ENCODE measurements at regions not wholly inside any gene's neighbourhood (a gene's known extent, or its start where the extent isn't known, plus 50 kb on each side); places are given as distances from the start of the nearest gene placed in this dataset.

GRCh38 chr11:128397362-128397761 lies 190.0 kb downstream of the ETS1 start:
- no peak for TF ChIP-seq CTCF (IDR thresholded peaks at IDR 0.05; ENCODE audit: unreplicated experiment)
- Mint-ChIP-seq H3K4me3 (ENCODE audit: unreplicated experiment) (no peak overlapping the region), H3K27ac (ENCODE audit: low read depth, unreplicated experiment) (no peak overlapping the region), H3K4me1 (ENCODE audit: insufficient read depth, unreplicated experiment) (no peaks in the 10 kb centered on the region), H3K36me3 (ENCODE audit: insufficient read depth, unreplicated experiment) (no peaks in the 10 kb centered on the region), H3K27me3 (ENCODE audit: insufficient read depth, unreplicated experiment) (no peaks in the 10 kb centered on the region), H3K9me3 (ENCODE audit: unreplicated experiment) (no peaks in the 10 kb centered on the region)
- CTCF ChIA-PET = interaction anchor here (0.6 kb wide), 1 partner anchor 434 kb away, joined by 3 read pairs; no protein-coding TSS in a partner anchor
- POLR2A ChIA-PET = interaction anchor here (1.2 kb wide), 1 partner anchor 11 kb away, joined by 4 read pairs; no protein-coding TSS in a partner anchor
- intact Hi-C loops (cut with micrococcal nuclease) = no loop called here
- no TSS peak for BruUV-seq (replicated peaks)
- DNase-seq (ENCODE audit: unreplicated experiment) = no peak

- no peaks in the 10 kb centered on the region for H3K4me1 Mint-ChIP-seq (ENCODE audit: insufficient read depth, unreplicated experiment)
- intact Hi-C loops (cut with micrococcal nuclease) = no loop called here
- CTCF ChIA-PET = interaction anchor here (0.6 kb wide), 2 partner anchors 110 to 215 kb away, joined by 3 read pairs; no protein-coding TSS in a partner anchor
- H3K9me3 Mint-ChIP-seq (ENCODE audit: unreplicated experiment) = no peaks in the 10 kb centered on the region
- POLR2A ChIA-PET = no interaction called here
- H3K4me3 Mint-ChIP-seq (ENCODE audit: unreplicated experiment) = no peak overlapping the region
- no peaks in the 10 kb centered on the region for H3K27me3 Mint-ChIP-seq (ENCODE audit: insufficient read depth, unreplicated experiment)
- no peaks in the 10 kb centered on the region for H3K36me3 Mint-ChIP-seq (ENCODE audit: insufficient read depth, unreplicated experiment)
- TF ChIP-seq CTCF (IDR thresholded peaks at IDR 0.05; ENCODE audit: unreplicated experiment) = no peak
- no TSS peak for BruUV-seq (replicated peaks)
- H3K27ac Mint-ChIP-seq (ENCODE audit: low read depth, unreplicated experiment) = no peak overlapping the region
- no peak for DNase-seq (ENCODE audit: unreplicated experiment)
These were observed 192.8 kb downstream of the ETS1 start for GRCh38 chr11:128394431-128395089.

GRCh38 chr11:128392259-128392658 lies 195.1 kb downstream of the ETS1 start:
- POLR2A ChIA-PET = interaction anchor here (0.7 kb wide), 1 partner anchor 369 kb away, joined by 3 read pairs; no protein-coding TSS in a partner anchor
- BruUV-seq (replicated peaks) = no TSS peak
- TF ChIP-seq CTCF (IDR thresholded peaks at IDR 0.05; ENCODE audit: unreplicated experiment) = no peak
- H3K27me3 Mint-ChIP-seq (ENCODE audit: insufficient read depth, unreplicated experiment) = no peaks in the 10 kb centered on the region
- intact Hi-C loops (cut with micrococcal nuclease) = no loop called here
- H3K36me3 Mint-ChIP-seq (ENCODE audit: insufficient read depth, unreplicated experiment) = no peaks in the 10 kb centered on the region
- no peak overlapping the region for H3K27ac Mint-ChIP-seq (ENCODE audit: low read depth, unreplicated experiment)
- H3K4me1 Mint-ChIP-seq (ENCODE audit: insufficient read depth, unreplicated experiment) = no peaks in the 10 kb centered on the region
- CTCF ChIA-PET = interaction anchor here (0.6 to 1.4 kb wide), 2 partner anchors 13 to 313 kb away, joined by 3 to 4 read pairs; no protein-coding TSS in a partner anchor
- no peak for DNase-seq (ENCODE audit: unreplicated experiment)
- no peak overlapping the region for H3K4me3 Mint-ChIP-seq (ENCODE audit: unreplicated experiment)
- no peaks in the 10 kb centered on the region for H3K9me3 Mint-ChIP-seq (ENCODE audit: unreplicated experiment)

DNA sequence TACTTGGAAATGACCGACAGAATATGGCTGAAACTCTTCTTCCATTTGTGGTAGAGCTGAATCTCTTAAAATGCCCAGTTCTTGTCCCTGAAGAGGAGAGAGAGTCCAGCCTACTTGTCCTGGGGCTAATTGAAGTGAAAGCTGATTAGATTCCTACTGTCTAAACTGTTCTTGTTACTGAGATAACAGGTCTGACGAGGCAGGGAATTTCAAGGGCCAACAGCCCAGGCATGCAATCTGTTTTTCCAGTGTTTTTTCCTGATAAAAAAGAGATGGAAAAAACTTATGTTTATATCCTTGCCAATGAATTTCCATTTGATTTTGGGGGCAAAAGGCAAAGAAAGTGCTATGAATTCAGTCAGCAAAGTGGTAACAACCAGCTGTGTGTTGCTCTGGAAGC lies 195.5 kb downstream of the ETS1 start:
- intact Hi-C loops (cut with micrococcal nuclease) = no loop called here
- ChIA-PET POLR2A (interaction anchor here (0.7 kb wide), 1 partner anchor 369 kb away, joined by 3 read pairs; no protein-coding TSS in a partner anchor), CTCF (interaction anchor here (0.6 to 1.4 kb wide), 2 partner anchors 13 to 313 kb away, joined by 3 to 4 read pairs; no protein-coding TSS in a partner anchor)
- Mint-ChIP-seq H3K27me3 (ENCODE audit: insufficient read depth, unreplicated experiment) (no peaks in the 10 kb centered on the region), H3K9me3 (ENCODE audit: unreplicated experiment) (no peaks in the 10 kb centered on the region), H3K4me1 (ENCODE audit: insufficient read depth, unreplicated experiment) (no peaks in the 10 kb centered on the region), H3K27ac (ENCODE audit: low read depth, unreplicated experiment) (no peak overlapping the region), H3K4me3 (ENCODE audit: unreplicated experiment) (no peak overlapping the region), H3K36me3 (ENCODE audit: insufficient read depth, unreplicated experiment) (no peaks in the 10 kb centered on the region)
- no TSS peak for BruUV-seq (replicated peaks)
- no peak for TF ChIP-seq CTCF (IDR thresholded peaks at IDR 0.05; ENCODE audit: unreplicated experiment)
- no peak for DNase-seq (ENCODE audit: unreplicated experiment)

All from MCF 10A (cell line).